Cardiac muscle cell (in vitro differentiated cells and primary cell): ENCODE measurements at regions not wholly inside any gene's neighbourhood (a gene's known extent, or its start where the extent isn't known, plus 50 kb on each side); places are given as distances from the start of the nearest gene placed in this dataset.

Source experiments
- DNase-seq, 2 donors: peaks; one replicate each; pipeline versions ENCODE4 v3.0.0 to v3.0.0-alpha.2; 2010 to 2017; ENCODE audit warnings: low read depth in 1 of 2, low spot score in 1 of 2
- H3K27ac ChIP-seq: fragments of 200-600 bp; sonication (generic); 2 replicates; pipeline ENCODE4 v1.5.1; 2016
- H3K27me3 ChIP-seq: fragments of 200-600 bp; sonication (generic); 2 replicates; pipeline ENCODE4 v1.6.0; 2016; ENCODE audit warnings: control low read depth
- H3K36me3 ChIP-seq: fragments of 200-600 bp; sonication (generic); 2 replicates; pipeline ENCODE4 v1.5.1; 2016; ENCODE audit warnings: control low read depth
- H3K4me1 ChIP-seq: fragments of 200-600 bp; sonication (generic); 2 replicates; pipeline ENCODE4 v1.8.1; 2017; ENCODE audit warnings: low read depth, mild to moderate bottlenecking, mixed run types
- H3K4me3 ChIP-seq: fragments of 200-600 bp; sonication (generic); 2 replicates; pipeline ENCODE4 v1.5.1; 2016; ENCODE audit warnings: mild to moderate bottlenecking
- H3K9me3 ChIP-seq: fragments of 200-600 bp; sonication (generic); 2 replicates; pipeline ENCODE4 v1.5.1; 2017; ENCODE audit warnings: low read depth, mild to moderate bottlenecking, control low read depth
- TF ChIP-seq, protein P1 (sequence below): IDR thresholded peaks from 2 replicates; pipeline ENCODE4 v1.5.1; 2012; ENCODE audit warnings: low read depth, mild to moderate bottlenecking, low read length

DNA sequence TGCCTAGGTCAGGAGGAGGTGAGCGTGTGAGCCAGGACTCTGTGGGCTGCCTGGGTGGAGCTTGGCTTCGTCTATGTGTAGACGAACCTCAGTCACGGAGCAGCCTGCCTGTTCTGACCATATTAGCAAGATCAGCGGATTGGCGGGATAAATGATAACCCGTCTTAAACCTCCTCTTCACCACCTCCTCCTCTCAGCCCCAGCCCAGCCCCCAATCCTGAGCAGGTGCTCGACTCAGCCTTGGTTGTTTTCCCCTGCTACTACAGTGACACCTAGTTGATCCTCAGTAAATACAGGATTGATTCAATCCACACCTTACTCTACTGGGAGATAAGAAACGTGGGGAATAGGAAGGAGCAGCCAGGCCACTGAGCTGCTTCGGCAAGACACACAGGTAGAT, 286.1 kb downstream of the IRX2 start:
- H3K4me1 ChIP-seq: no peaks in the 10 kb centered on the region
- no peaks in the 10 kb centered on the region for H3K9me3 ChIP-seq
- peaks cover 10% of the 10 kb centered on the region for H3K27me3 ChIP-seq
- no peak for DNase-seq
- H3K4me3 ChIP-seq: no peak overlapping the region
- H3K27ac ChIP-seq: no peak overlapping the region
- H3K36me3 ChIP-seq: no peaks in the 10 kb centered on the region
- TF ChIP-seq, protein P1, sequence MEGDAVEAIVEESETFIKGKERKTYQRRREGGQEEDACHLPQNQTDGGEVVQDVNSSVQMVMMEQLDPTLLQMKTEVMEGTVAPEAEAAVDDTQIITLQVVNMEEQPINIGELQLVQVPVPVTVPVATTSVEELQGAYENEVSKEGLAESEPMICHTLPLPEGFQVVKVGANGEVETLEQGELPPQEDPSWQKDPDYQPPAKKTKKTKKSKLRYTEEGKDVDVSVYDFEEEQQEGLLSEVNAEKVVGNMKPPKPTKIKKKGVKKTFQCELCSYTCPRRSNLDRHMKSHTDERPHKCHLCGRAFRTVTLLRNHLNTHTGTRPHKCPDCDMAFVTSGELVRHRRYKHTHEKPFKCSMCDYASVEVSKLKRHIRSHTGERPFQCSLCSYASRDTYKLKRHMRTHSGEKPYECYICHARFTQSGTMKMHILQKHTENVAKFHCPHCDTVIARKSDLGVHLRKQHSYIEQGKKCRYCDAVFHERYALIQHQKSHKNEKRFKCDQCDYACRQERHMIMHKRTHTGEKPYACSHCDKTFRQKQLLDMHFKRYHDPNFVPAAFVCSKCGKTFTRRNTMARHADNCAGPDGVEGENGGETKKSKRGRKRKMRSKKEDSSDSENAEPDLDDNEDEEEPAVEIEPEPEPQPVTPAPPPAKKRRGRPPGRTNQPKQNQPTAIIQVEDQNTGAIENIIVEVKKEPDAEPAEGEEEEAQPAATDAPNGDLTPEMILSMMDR: no peak

DNA sequence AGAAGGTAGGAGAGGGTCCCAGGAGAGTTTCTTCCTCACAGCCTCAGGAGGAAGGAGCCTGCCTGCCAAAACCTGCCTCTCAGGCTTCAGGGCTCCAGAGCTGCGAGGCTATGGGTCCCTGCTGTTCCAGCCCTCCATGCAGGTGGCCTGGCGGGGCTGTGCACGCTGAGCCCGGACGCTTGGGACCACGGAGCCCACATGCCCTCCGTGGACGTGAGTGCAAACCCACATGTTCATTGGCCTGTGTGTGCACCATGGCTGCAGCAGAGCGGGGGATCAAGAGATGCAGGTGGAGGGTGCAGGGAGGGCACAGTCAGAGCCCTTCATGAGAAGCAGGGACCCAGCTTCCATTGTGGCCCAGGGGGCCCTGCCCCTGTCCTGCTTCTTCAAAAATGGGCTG, 287.3 kb downstream of the IRX2 start:
- Histone ChIP-seq H3K4me1 (no peaks in the 10 kb centered on the region), H3K36me3 (no peaks in the 10 kb centered on the region), H3K9me3 (no peaks in the 10 kb centered on the region), H3K27me3 (peaks cover 10% of the 10 kb centered on the region), H3K27ac (no peak overlapping the region), H3K4me3 (no peak overlapping the region)
- DNase-seq: no peak
- TF ChIP-seq, protein P1: no peak

DNA sequence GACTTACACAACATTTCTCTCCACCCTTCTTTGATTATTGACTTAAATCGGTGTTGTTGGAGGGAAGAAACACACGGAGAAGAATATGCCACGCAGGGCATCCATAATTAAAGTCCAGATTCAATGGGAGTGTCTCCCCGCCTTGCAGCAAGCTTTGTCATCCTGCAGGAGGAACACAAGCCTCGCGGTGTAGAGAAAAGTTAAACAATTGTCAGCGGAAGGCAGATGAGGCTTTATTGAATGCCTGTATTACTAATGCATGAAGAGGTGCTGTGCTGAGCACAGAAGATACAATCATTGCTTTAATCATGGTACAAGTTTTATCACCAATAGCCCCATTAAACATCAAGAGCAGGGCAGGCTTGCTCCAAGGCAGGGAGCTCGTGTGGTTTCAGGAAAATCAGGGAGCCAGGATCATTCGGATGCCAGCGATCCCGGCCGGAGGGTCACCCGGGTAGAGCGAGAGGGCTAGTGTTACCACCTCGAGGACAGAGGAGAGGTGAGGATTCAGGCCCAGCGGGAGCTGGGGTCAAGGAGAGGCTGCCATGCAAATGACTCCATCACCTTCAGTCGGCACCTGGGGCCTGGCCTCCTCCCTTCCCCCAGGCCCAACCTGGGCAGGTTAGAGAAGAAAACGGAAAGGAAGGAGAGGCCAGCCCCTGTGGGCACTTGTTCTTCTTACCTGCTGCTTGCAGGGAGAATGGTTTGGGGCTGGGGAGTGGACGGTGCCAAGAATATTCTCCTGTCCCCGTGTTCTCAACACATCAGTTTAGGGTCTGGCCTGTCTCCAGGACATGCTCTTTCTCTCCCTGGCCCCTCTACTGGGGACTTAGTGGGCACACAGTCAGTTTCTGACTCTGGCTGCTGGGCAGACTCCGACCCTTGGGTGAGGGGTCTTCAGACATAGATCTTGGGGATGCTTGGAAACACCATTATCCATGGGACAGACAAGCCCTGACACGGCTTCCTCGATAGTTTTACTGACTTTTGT, 289.5 kb downstream of the IRX2 start:
- Histone ChIP-seq H3K27ac (no peak overlapping the region), H3K4me3 (no peak overlapping the region), H3K27me3 (peaks cover 10% of the 10 kb centered on the region), H3K4me1 (no peaks in the 10 kb centered on the region), H3K36me3 (no peaks in the 10 kb centered on the region), H3K9me3 (no peaks in the 10 kb centered on the region)
- DNase-seq: no peak
- TF ChIP-seq, protein P1: no peak

DNA sequence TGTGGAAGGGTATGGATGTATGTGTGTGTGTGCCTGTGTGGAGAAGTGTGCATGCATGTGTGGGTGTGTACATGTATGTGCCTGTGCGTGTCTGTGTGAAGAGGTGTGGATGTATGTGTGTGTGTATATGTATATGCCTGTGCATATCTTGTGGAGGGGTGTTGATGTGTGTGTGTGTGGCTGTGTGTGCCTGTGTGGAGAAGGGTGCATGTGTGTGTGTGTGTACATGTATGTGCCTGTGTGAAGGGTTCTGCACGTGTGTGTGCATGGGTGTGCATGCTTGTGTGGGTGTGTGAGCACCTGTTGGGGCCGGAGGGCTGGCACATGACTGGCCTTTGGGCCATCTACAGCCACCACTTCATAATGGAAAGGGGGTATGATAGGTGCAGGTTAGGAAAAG, 291.4 kb downstream of the IRX2 start:
- H3K9me3 ChIP-seq: no peaks in the 10 kb centered on the region
- H3K4me3 ChIP-seq: no peak overlapping the region
- no peaks in the 10 kb centered on the region for H3K4me1 ChIP-seq
- peaks cover 10% of the 10 kb centered on the region for H3K27me3 ChIP-seq
- no peaks in the 10 kb centered on the region for H3K36me3 ChIP-seq
- H3K27ac ChIP-seq: no peak overlapping the region
- TF ChIP-seq, protein P1: no peak
- no peak for DNase-seq

DNA sequence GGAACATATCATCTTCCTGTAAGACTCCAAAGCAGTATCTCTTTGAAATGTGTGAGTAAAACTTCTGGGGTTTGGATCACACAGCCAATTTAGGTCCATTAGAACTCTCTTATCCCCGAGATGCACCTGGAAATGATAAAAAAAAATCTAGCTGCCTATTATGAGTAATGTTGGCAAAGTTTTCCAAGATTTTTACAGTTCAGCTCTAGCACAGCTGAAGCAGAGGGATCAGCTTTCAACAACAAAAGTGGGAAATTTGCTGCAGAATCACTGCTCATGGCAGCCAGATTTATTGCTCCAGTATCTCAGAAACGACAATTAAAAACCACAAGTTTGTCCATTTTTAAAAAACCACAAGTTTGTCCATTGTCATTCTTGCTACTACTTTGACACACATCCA, 292.2 kb downstream of the IRX2 start:
- H3K27me3 ChIP-seq: peaks cover 10% of the 10 kb centered on the region
- no peak for DNase-seq
- H3K4me1 ChIP-seq: no peaks in the 10 kb centered on the region
- no peak overlapping the region for H3K27ac ChIP-seq
- no peaks in the 10 kb centered on the region for H3K9me3 ChIP-seq
- H3K36me3 ChIP-seq: no peaks in the 10 kb centered on the region
- TF ChIP-seq, protein P1: no peak
- no peak overlapping the region for H3K4me3 ChIP-seq
